BJ (cell line): ENCODE measurements at regions not wholly inside any gene's neighbourhood (a gene's known extent, or its start where the extent isn't known, plus 50 kb on each side); places are given as distances from the start of the nearest gene placed in this dataset.

ENCODE experiments used
- CTCF ChIA-PET: fragments of 350-600 bp; formaldehyde crosslinking; extraction: SDS; loops from one replicate; lab custom pipeline; 2021; ENCODE audit warnings: antibody characterized with exemption, inconsistent platforms; lab: Yijun Ruan, JAX
- POLR2A ChIA-PET: fragments of 300-600 bp; sonication (Branson Sonifier 250); formaldehyde crosslinking; extraction: SDS; loops from one replicate; lab custom pipeline; 2021; ENCODE audit warnings: antibody characterized with exemption; lab: Charles Lee
- DNase-seq: peaks from one replicate; pipeline ENCODE4 v3.0.0-alpha.2; 2011; ENCODE audit warnings: low read depth
- H3K27me3 ChIP-seq: 2 replicates; pipeline ENCODE4 v1.6.0; 2011; ENCODE audit warnings: low read length; ENCODE audit not compliant: control insufficient read depth, insufficient read depth
- H3K36me3 ChIP-seq: 2 replicates; pipeline ENCODE4 v1.5.1; 2011; ENCODE audit warnings: low read length; ENCODE audit not compliant: control insufficient read depth, insufficient read depth
- H3K4me3 ChIP-seq: 2 replicates; pipeline ENCODE4 v1.5.1; 2011; ENCODE audit warnings: low read depth, mild to moderate bottlenecking, control low read depth, low read length
- CTCF ChIP-seq: IDR thresholded peaks from 2 replicates; pipeline ENCODE4 v1.5.1; 2011; ENCODE audit warnings: low read depth, mild to moderate bottlenecking, control low read depth, inconsistent platforms, low read length, moderate library complexity; ENCODE audit not compliant: insufficient read depth

GRCh38 chr3:4107430-4107829 lies 195.7 kb upstream of the SETMAR start:
- DNase-seq = no peak
- ChIA-PET CTCF (interaction anchor here (0.6 kb wide), 1 partner anchor 734 kb away, joined by 3 read pairs; no protein-coding TSS in a partner anchor), POLR2A (no interaction called here)
- Histone ChIP-seq H3K4me3 (no peak overlapping the region), H3K27me3 (no peaks in the 10 kb centered on the region), H3K36me3 (no peaks in the 10 kb centered on the region)
- no peak for TF ChIP-seq CTCF

- CTCF ChIA-PET = no interaction called here
- DNase-seq = no peak
- TF ChIP-seq CTCF = no peak
- POLR2A ChIA-PET = no interaction called here
- Histone ChIP-seq H3K36me3 (no peaks in the 10 kb centered on the region), H3K4me3 (no peak overlapping the region), H3K27me3 (no peaks in the 10 kb centered on the region)
These were observed 189.2 kb upstream of the SETMAR start for GRCh38 chr3:4113811-4114522.

GRCh38 chr3:4119119-4119518 lies 184.1 kb upstream of the SETMAR start:
- no peak overlapping the region for H3K4me3 ChIP-seq
- no peak for DNase-seq
- H3K27me3 ChIP-seq = no peaks in the 10 kb centered on the region
- POLR2A ChIA-PET = no interaction called here
- TF ChIP-seq CTCF = no peak
- no peaks in the 10 kb centered on the region for H3K36me3 ChIP-seq
- CTCF ChIA-PET = no interaction called here

GRCh38 chr3:4125576-4125975 lies 177.6 kb upstream of the SETMAR start:
- POLR2A ChIA-PET = no interaction called here
- no peak for DNase-seq
- H3K27me3 ChIP-seq = no peaks in the 10 kb centered on the region
- no peaks in the 10 kb centered on the region for H3K36me3 ChIP-seq
- H3K4me3 ChIP-seq = no peak overlapping the region
- TF ChIP-seq CTCF = no peak
- CTCF ChIA-PET = no interaction called here

GRCh38 chr3:4138150-4138785 lies 164.9 kb upstream of the SETMAR start:
- Histone ChIP-seq H3K36me3 (no peaks in the 10 kb centered on the region), H3K4me3 (no peak overlapping the region), H3K27me3 (no peaks in the 10 kb centered on the region)
- ChIA-PET CTCF (no interaction called here), POLR2A (no interaction called here)
- no peak for DNase-seq
- no peak for TF ChIP-seq CTCF
